ENCODE measurements at regions not wholly inside any gene's neighbourhood (a gene's known extent, or its start where the extent isn't known, plus 50 kb on each side); places are given as distances from the start of the nearest gene placed in this dataset.

- Histone ChIP-seq H3K4me3 (no peak overlapping the region), H3K36me3 (no peaks in the 10 kb centered on the region), H3K27me3 (ENCODE audit: low read depth) (no peaks in the 10 kb centered on the region), H3K9me3 (replicated peaks) (peaks cover 14% of the 10 kb centered on the region), H3K27ac (replicated peaks) (no peak overlapping the region), H3K4me1 (no peaks in the 10 kb centered on the region)
- TF ChIP-seq CTCF (IDR thresholded peaks at IDR 0.05; ENCODE audit: borderline replicate concordance): no peak
- intact Hi-C loops (cut with micrococcal nuclease): no loop called here
- no peak for DNase-seq
These were observed 237.6 kb upstream of the KHDRBS2 start for GRCh38 chr6:62523630-62524029.

GRCh38 chr6:62519574-62519973, 233.5 kb upstream of the KHDRBS2 start:
- H3K4me3 ChIP-seq: no peak overlapping the region
- no peak for TF ChIP-seq CTCF (IDR thresholded peaks at IDR 0.05; ENCODE audit: borderline replicate concordance)
- intact Hi-C loops (cut with micrococcal nuclease): no loop called here

GRCh38 chr6:62516291-62517141, 230.5 kb upstream of the KHDRBS2 start:
- no peaks in the 10 kb centered on the region for H3K27me3 ChIP-seq (ENCODE audit: low read depth)
- TF ChIP-seq CTCF (IDR thresholded peaks at IDR 0.05; ENCODE audit: borderline replicate concordance): no peak
- no peak for DNase-seq
- no peak overlapping the region for H3K27ac ChIP-seq (replicated peaks)
- no peaks in the 10 kb centered on the region for H3K4me1 ChIP-seq
- H3K36me3 ChIP-seq: no peaks in the 10 kb centered on the region
- no peaks in the 10 kb centered on the region for H3K9me3 ChIP-seq (replicated peaks)
- no peak overlapping the region for H3K4me3 ChIP-seq
- intact Hi-C loops (cut with micrococcal nuclease): no loop called here

More at GRCh38 chr6:62519574-62519973, 233.5 kb upstream of the KHDRBS2 start:
- H3K4me1 ChIP-seq: no peaks in the 10 kb centered on the region
- H3K36me3 ChIP-seq: no peaks in the 10 kb centered on the region
- H3K27me3 ChIP-seq (ENCODE audit: low read depth): no peaks in the 10 kb centered on the region
- DNase-seq: no peak
- H3K9me3 ChIP-seq (replicated peaks): no peaks in the 10 kb centered on the region
- H3K27ac ChIP-seq (replicated peaks): no peak overlapping the region

- Histone ChIP-seq H3K9me3 (replicated peaks) (peaks cover 23% of the 10 kb centered on the region), H3K36me3 (no peaks in the 10 kb centered on the region), H3K27me3 (ENCODE audit: low read depth) (no peaks in the 10 kb centered on the region), H3K27ac (replicated peaks) (no peak overlapping the region), H3K4me1 (no peaks in the 10 kb centered on the region), H3K4me3 (no peak overlapping the region)
- intact Hi-C loops (cut with micrococcal nuclease): no loop called here
- DNase-seq: no peak
- no peak for TF ChIP-seq CTCF (IDR thresholded peaks at IDR 0.05; ENCODE audit: borderline replicate concordance)
These were observed 206.3 kb upstream of the KHDRBS2 start for GRCh38 chr6:62492192-62492822.

GRCh38 chr6:62480544-62480943, 194.5 kb upstream of the KHDRBS2 start:
- H3K36me3 ChIP-seq: no peaks in the 10 kb centered on the region
- no peaks in the 10 kb centered on the region for H3K27me3 ChIP-seq (ENCODE audit: low read depth)
- DNase-seq: no peak
- no peak overlapping the region for H3K27ac ChIP-seq (replicated peaks)
- H3K4me1 ChIP-seq: no peaks in the 10 kb centered on the region
- intact Hi-C loops (cut with micrococcal nuclease): no loop called here
- H3K4me3 ChIP-seq: no peak overlapping the region
- peaks cover 5% of the 10 kb centered on the region for H3K9me3 ChIP-seq (replicated peaks)
- no peak for TF ChIP-seq CTCF (IDR thresholded peaks at IDR 0.05; ENCODE audit: borderline replicate concordance)

Data from left ventricle myocardium inferior (tissue), 1 donor.